CD14-positive monocyte (primary cell): ENCODE measurements at regions not wholly inside any gene's neighbourhood (a gene's known extent, or its start where the extent isn't known, plus 50 kb on each side); places are given as distances from the start of the nearest gene placed in this dataset.
A peak's percentile ranks its signal among the peaks of the same experiment; 100 is the strongest.

ENCODE experiments used
- DNase-seq, 3 donors: peaks; one replicate each; pipeline ENCODE4 v3.0.0-alpha.2; 2011 to 2022
- H2AFZ ChIP-seq: 2 replicates; pipeline ENCODE4 v1.6.0; 2012; ENCODE audit warnings: mild to moderate bottlenecking, low read depth, low read length, inconsistent platforms; ENCODE audit not compliant: insufficient read depth, poor library complexity, severe bottlenecking
- H3K27ac ChIP-seq, 2 donors: 1 replicate in 1 of 2; 2 replicates in 1 of 2; pipeline ENCODE4 v1.5.1; 2012 to 2013; ENCODE audit warnings: low read length in 2 of 2, control low read depth in 1 of 2, inconsistent platforms in 1 of 2, low read depth in 1 of 2, mild to moderate bottlenecking in 1 of 2
- H3K27me3 ChIP-seq, 2 donors: one replicate each; pipeline versions ENCODE4 v1.6.0 to v1.6.1; 2011 to 2013; ENCODE audit warnings: low read length in 2 of 2; ENCODE audit not compliant: control insufficient read depth in 2 of 2, insufficient read depth in 2 of 2
- H3K36me3 ChIP-seq, 2 donors: replicated peaks in 1 of 2; 1 replicate in 1 of 2; 2 replicates in 1 of 2; pipeline versions ENCODE4 v1.5.1 to v1.6.1; 2012 to 2013; ENCODE audit warnings: low read length in 2 of 2, control low read depth in 1 of 2, inconsistent platforms in 1 of 2, mild to moderate bottlenecking in 1 of 2; ENCODE audit not compliant: insufficient read depth in 2 of 2, control insufficient read depth in 1 of 2
- H3K4me1 ChIP-seq, 2 donors: 1 replicate in 1 of 2; 2 replicates in 1 of 2; pipeline versions ENCODE4 v1.5.1 to v1.6.1; 2012 to 2013; ENCODE audit warnings: low read length in 2 of 2, control low read depth in 1 of 2, inconsistent platforms in 1 of 2, mild to moderate bottlenecking in 1 of 2, moderate library complexity in 1 of 2; ENCODE audit not compliant: insufficient read depth in 2 of 2, control insufficient read depth in 1 of 2
- H3K4me2 ChIP-seq: replicated peaks from 2 replicates; pipeline ENCODE3; 2012; ENCODE audit warnings: low read length, moderate library complexity, mild to moderate bottlenecking; ENCODE audit not compliant: poor library complexity, severe bottlenecking; ENCODE audit errors: extremely low read depth
- H3K4me3 ChIP-seq, 3 experiments: fragments of 200-600 bp in 1 of 3; sonication (generic) in 1 of 3; replicated peaks in 1 of 3; 1 replicate in 2 of 3; 2 replicates in 1 of 3; pipeline ENCODE4 v1.5.1; 2011 to 2013; ENCODE audit warnings: low read length in 3 of 3, mild to moderate bottlenecking in 3 of 3, control low read depth in 2 of 3, low read depth in 2 of 3, inconsistent platforms in 1 of 3, moderate library complexity in 1 of 3
- H3K79me2 ChIP-seq: 2 replicates; pipeline ENCODE4 v1.6.0; 2012; ENCODE audit warnings: mild to moderate bottlenecking, control low read depth, inconsistent platforms, low read length, moderate library complexity; ENCODE audit not compliant: insufficient read depth
- H3K9ac ChIP-seq: 2 replicates; pipeline ENCODE4 v1.6.0; 2017; ENCODE audit warnings: low read length, mild to moderate bottlenecking; ENCODE audit not compliant: insufficient read depth, poor library complexity, severe bottlenecking
- H3K9me3 ChIP-seq, 2 donors: replicated peaks in 1 of 2; 1 replicate in 1 of 2; 2 replicates in 1 of 2; pipeline versions ENCODE4 v1.5.1 to v1.6.1; 2012 to 2013; ENCODE audit warnings: low read length in 2 of 2, control low read depth in 1 of 2; ENCODE audit not compliant: control insufficient read depth in 1 of 2, insufficient read depth in 1 of 2
- H4K20me1 ChIP-seq: 2 replicates; pipeline ENCODE4 v1.6.0; 2012; ENCODE audit warnings: mild to moderate bottlenecking, low read length, control low read depth, moderate library complexity; ENCODE audit not compliant: insufficient read depth
- H3K27ac Mint-ChIP-seq, 7 donors: one replicate each; pipeline ENCODE4 v1.8.0; 2020; ENCODE audit warnings: mild to moderate bottlenecking in 7 of 7, mixed read lengths in 7 of 7, moderate library complexity in 6 of 7, inconsistent platforms in 2 of 7
- H3K27me3 Mint-ChIP-seq, 3 donors: one replicate each; pipeline ENCODE4 v1.8.0; 2021 to 2022; ENCODE audit warnings: low read depth in 3 of 3, mild to moderate bottlenecking in 3 of 3, mixed read lengths in 3 of 3, moderate library complexity in 3 of 3, inconsistent platforms in 1 of 3
- H3K36me3 Mint-ChIP-seq, 2 donors: one replicate each; pipeline ENCODE4 v1.8.0; 2020; ENCODE audit warnings: mixed read lengths in 2 of 2, inconsistent platforms in 1 of 2, mild to moderate bottlenecking in 1 of 2
- H3K4me1 Mint-ChIP-seq: one replicate; pipeline ENCODE4 v1.8.0; 2020; ENCODE audit warnings: mild to moderate bottlenecking, mixed read lengths
- H3K4me3 Mint-ChIP-seq, 2 donors: one replicate each; pipeline ENCODE4 v1.8.0; 2020; ENCODE audit warnings: mild to moderate bottlenecking in 2 of 2, mixed read lengths in 2 of 2, moderate library complexity in 1 of 2
- H3K9me3 Mint-ChIP-seq, 7 donors: one replicate each; pipeline ENCODE4 v1.8.0; 2020 to 2022; ENCODE audit warnings: mixed read lengths in 7 of 7, mild to moderate bottlenecking in 6 of 7, moderate library complexity in 6 of 7, inconsistent platforms in 2 of 7
- CTCF ChIP-seq: fragments of 200-600 bp; IDR thresholded peaks from one replicate; pipeline ENCODE4 v1.8.0; 2022; ENCODE audit warnings: antibody characterized with exemption, mild to moderate bottlenecking
- WGBS: methylation state at CpG from one replicate; pipeline ENCODE4 v1.1.5; 2013; ENCODE audit warnings: missing lambda C conversion rate; ENCODE audit not compliant: insufficient coverage; 5-methylcytosine and 5-hydroxymethylcytosine counted together
- intact Hi-C, 2 donors: fragments of 100-400 bp; cut with micrococcal nuclease; formaldehyde crosslinking; loops; one replicate each; pipeline versions ENCODE4 v1.15.0 to v1.15.1; 2023

DNA sequence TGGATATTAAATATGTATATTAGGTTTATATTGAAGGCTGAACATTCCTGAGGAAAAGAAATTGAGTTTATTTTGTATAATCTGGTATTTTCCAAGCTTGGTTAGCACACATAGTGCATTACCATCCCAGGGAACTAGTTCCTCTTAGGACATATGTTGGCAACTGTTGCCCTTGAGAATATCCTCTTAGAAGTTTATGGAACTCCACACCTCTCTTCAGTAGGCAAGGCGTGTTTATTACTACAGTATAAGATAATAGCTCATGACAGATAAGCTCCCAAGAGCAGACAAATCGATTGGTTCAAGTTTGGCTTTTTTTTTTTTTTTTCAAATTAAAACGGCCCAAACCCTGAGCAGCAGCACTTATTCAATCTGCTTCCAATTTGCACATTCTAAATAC, 59.8 kb upstream of the SIPA1L2 start:
- H3K36me3 Mint-ChIP-seq: no peaks in the 10 kb centered on the region
- H3K27me3 Mint-ChIP-seq: peaks cover 0 to 1% (median 0%) of the 10 kb centered on the region in 3 donors
- H3K4me1 Mint-ChIP-seq: peaks cover 8% of the 10 kb centered on the region
- no CpG with 5 or more reads among the region's 3 CpGs for WGBS
- H3K79me2 ChIP-seq: no peaks in the 10 kb centered on the region
- H3K4me3 ChIP-seq: no peak overlapping the region
- H3K9me3 ChIP-seq: no peaks in the 10 kb centered on the region
- H3K36me3 ChIP-seq: no peaks in the 10 kb centered on the region
- DNase-seq: no peak
- H3K9ac ChIP-seq: no peak overlapping the region
- H3K27ac ChIP-seq: no peak overlapping the region
- TF ChIP-seq CTCF: no peak
- no peaks in the 10 kb centered on the region for H3K4me1 ChIP-seq
- no peak overlapping the region for H2AFZ ChIP-seq
- no peak overlapping the region for H3K4me3 Mint-ChIP-seq
- no peaks in the 10 kb centered on the region for H4K20me1 ChIP-seq
- H3K9me3 Mint-ChIP-seq: peaks cover 0 to 10% (median 2%) of the 10 kb centered on the region in 7 donors
- no peaks in the 10 kb centered on the region for H3K27me3 ChIP-seq
- no peak overlapping the region for H3K4me2 ChIP-seq
- intact Hi-C loops: no loop called here
- no peak overlapping the region for H3K27ac Mint-ChIP-seq

- peak overlapping the region; percentile 55 to 58 for H3K4me3 Mint-ChIP-seq
- peak overlapping the region; percentile 19 for H3K4me2 ChIP-seq
- H3K27ac ChIP-seq: no peak overlapping the region
- intact Hi-C loops: no loop called here
- peak; percentile 9 to 18 (median 10) for DNase-seq
- H3K27me3 ChIP-seq: no peaks in the 10 kb centered on the region
- H2AFZ ChIP-seq: peak overlapping the region; percentile 32
- no peaks in the 10 kb centered on the region for H3K9me3 ChIP-seq
- WGBS: 73% methylated on average over 5 of the region's 8 CpGs
- no peaks in the 10 kb centered on the region for H3K79me2 ChIP-seq
- H4K20me1 ChIP-seq: no peaks in the 10 kb centered on the region
- H3K4me1 Mint-ChIP-seq: peaks cover 8% of the 10 kb centered on the region
- no peak overlapping the region for H3K4me3 ChIP-seq
- TF ChIP-seq CTCF: no peak
- no peaks in the 10 kb centered on the region for H3K4me1 ChIP-seq
- no peaks in the 10 kb centered on the region for H3K36me3 ChIP-seq
- H3K27me3 Mint-ChIP-seq: peaks cover 0 to 1% (median 0%) of the 10 kb centered on the region in 3 donors
- peaks cover 0 to 10% (median 2%) of the 10 kb centered on the region in 7 donors for H3K9me3 Mint-ChIP-seq
- no peaks in the 10 kb centered on the region for H3K36me3 Mint-ChIP-seq
- peak overlapping the region in 2 of 7 donors; percentile 23 for H3K27ac Mint-ChIP-seq
- H3K9ac ChIP-seq: no peak overlapping the region
These were observed 60.5 kb upstream of the SIPA1L2 start for GRCh38 chr1:232690285-232690935.
